HUDEP-2 (cell line): ENCODE measurements at regions not wholly inside any gene's neighbourhood (a gene's known extent, or its start where the extent isn't known, plus 50 kb on each side); places are given as distances from the start of the nearest gene placed in this dataset.

Source experiments
- DNase-seq, 76 experiments: peaks; one replicate each; lab custom pipeline; 2025; ENCODE audit not compliant: unreplicated experiment in 76 of 76; lab: John Stamatoyannopoulos, UW

GRCh38 chr12:3931206-3931605 is 58.0 kb upstream of the PARP11 start:
- no peak for DNase-seq

GRCh38 chr12:3929875-3930615 is 56.8 kb upstream of the PARP11 start:
- no peak for DNase-seq

- DNase-seq, result no peak
Measured at GRCh38 chr12:3928538-3929184, 55.5 kb upstream of the PARP11 start.

- DNase-seq, result no peak
Measured at GRCh38 chr12:3925621-3926020, 52.4 kb upstream of the PARP11 start.

- no peak for DNase-seq
Measured at GRCh38 chr12:3924761-3925160, 51.6 kb upstream of the PARP11 start.

GRCh38 chr12:3923021-3923420 is 49.8 kb upstream of the PARP11 start:
- DNase-seq, result no peak
